ENCODE measurements at regions not wholly inside any gene's neighbourhood (a gene's known extent, or its start where the extent isn't known, plus 50 kb on each side); places are given as distances from the start of the nearest gene placed in this dataset.
"Not testable (repeated sequence)": the region's sequence is repeated elsewhere in the genome, so short reads cannot be mapped to it uniquely, and the experiment has no call there.

DNA sequence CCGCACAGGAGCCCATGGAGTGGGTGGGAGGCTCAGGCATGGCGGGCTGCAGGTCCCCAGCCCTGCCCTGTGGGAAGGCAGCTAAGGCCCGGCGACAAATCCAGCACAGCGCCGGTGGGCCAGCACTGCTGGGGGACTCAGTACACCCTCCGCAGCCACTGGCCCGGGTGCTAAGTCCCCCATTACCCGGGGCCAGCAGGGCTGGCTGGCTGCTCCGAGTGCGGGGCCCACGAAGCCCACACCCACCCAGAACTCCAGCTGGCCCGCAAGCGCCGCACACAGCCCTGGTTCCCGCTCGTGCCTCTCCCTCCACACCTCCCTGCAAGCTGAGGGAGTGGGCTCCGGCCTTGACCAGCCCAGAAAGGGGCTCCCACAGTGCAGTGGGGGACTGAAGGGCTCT lies 610.0 kb upstream of the NRG3 start:
- TF ChIP-seq, protein P1, sequence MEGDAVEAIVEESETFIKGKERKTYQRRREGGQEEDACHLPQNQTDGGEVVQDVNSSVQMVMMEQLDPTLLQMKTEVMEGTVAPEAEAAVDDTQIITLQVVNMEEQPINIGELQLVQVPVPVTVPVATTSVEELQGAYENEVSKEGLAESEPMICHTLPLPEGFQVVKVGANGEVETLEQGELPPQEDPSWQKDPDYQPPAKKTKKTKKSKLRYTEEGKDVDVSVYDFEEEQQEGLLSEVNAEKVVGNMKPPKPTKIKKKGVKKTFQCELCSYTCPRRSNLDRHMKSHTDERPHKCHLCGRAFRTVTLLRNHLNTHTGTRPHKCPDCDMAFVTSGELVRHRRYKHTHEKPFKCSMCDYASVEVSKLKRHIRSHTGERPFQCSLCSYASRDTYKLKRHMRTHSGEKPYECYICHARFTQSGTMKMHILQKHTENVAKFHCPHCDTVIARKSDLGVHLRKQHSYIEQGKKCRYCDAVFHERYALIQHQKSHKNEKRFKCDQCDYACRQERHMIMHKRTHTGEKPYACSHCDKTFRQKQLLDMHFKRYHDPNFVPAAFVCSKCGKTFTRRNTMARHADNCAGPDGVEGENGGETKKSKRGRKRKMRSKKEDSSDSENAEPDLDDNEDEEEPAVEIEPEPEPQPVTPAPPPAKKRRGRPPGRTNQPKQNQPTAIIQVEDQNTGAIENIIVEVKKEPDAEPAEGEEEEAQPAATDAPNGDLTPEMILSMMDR (IDR thresholded peaks at IDR 0.05; ENCODE audit: poor library complexity): not testable (repeated sequence)
- not testable (repeated sequence) for TF ChIP-seq EZH2 (IDR thresholded peaks at IDR 0.05; ENCODE audit: borderline replicate concordance); EZH2phosphoT487 (IDR thresholded peaks at IDR 0.05; ENCODE audit: low read depth, severe bottlenecking, unreplicated experiment)
